HUES64 (cell line): ENCODE measurements at regions not wholly inside any gene's neighbourhood (a gene's known extent, or its start where the extent isn't known, plus 50 kb on each side); places are given as distances from the start of the nearest gene placed in this dataset.

ENCODE experiments used
- H3K27ac ChIP-seq: 2 replicates; pipeline ENCODE4 v1.7.0; 2013; ENCODE audit warnings: low read depth, low read length, inconsistent platforms
- H3K27me3 ChIP-seq: 2 replicates; pipeline ENCODE4 v1.6.1; 2013; ENCODE audit warnings: mild to moderate bottlenecking, low read length; ENCODE audit not compliant: insufficient read depth
- H3K36me3 ChIP-seq: 2 replicates; pipeline ENCODE4 v1.6.1; 2013; ENCODE audit warnings: mild to moderate bottlenecking, low read length; ENCODE audit not compliant: insufficient read depth
- H3K4me1 ChIP-seq: 2 replicates; pipeline ENCODE4 v1.6.1; 2013; ENCODE audit warnings: mild to moderate bottlenecking, low read length, moderate library complexity; ENCODE audit not compliant: insufficient read depth
- H3K4me3 ChIP-seq: 2 replicates; pipeline ENCODE4 v1.5.1; 2013; ENCODE audit warnings: mild to moderate bottlenecking, low read length, moderate library complexity
- H3K9ac ChIP-seq: 2 replicates; pipeline ENCODE4 v1.6.1; 2013; ENCODE audit warnings: mild to moderate bottlenecking, low read depth, low read length
- H3K9me3 ChIP-seq: 2 replicates; pipeline ENCODE4 v1.6.1; 2013; ENCODE audit warnings: low read depth, low read length; ENCODE audit not compliant: insufficient read depth
- WGBS: fragments of 150-250, 120-280 bp; methylation state at CpG from one replicate; pipeline ENCODE4 v1.1.7; 2013; ENCODE audit warnings: missing lambda C conversion rate; 5-methylcytosine and 5-hydroxymethylcytosine counted together

- Histone ChIP-seq H3K4me1 (0 out of 2 replicates have a peak, but pooled peaks cover 8% of the 10 kb centered on the region), H3K9ac (no peak overlapping the region), H3K9me3 (no peaks in the 10 kb centered on the region), H3K36me3 (no peaks in the 10 kb centered on the region), H3K27me3 (no peaks in the 10 kb centered on the region), H3K27ac (no peak overlapping the region), H3K4me3 (no peak overlapping the region)
- WGBS = 60% methylated on average over 4 of the region's 4 CpGs
Observed at GRCh38 chr17:10888858-10889257, 51.0 kb upstream of the PIRT start.
